ENCODE measurements at regions not wholly inside any gene's neighbourhood (a gene's known extent, or its start where the extent isn't known, plus 50 kb on each side); places are given as distances from the start of the nearest gene placed in this dataset.

DNA sequence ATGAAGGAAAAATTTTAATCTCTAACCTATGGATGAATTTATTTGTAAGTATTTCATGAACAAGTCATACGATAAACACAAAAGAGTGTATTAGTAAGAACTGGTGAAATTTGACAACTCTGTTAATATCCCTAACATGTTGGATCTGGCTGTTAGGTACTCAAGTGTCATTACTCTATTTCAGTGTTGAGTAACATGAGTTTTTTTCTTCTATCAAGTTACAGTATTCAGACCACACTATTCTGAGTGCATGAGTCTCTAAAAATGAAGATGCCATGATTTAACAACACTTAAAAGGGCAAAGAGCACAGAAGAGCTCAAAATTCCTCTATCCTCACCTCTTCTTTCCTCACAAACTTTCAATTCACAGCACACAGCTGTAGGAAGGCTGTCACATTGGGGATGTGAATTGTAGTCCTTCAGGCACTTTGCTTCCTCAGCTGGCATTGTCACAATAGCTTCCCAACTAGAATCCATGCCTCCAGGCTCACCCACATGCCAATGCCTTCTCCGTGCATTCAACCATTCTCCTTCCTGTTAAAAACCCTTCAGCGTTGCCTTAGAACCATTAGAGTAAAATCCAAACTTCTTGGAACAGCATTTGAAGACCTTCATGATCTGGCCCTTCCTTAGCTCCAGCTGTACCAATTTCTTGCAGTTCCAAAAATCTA, 73.7 kb upstream of the DBX2 start:
- 78% methylated on average over 3 of the region's 3 CpGs for WGBS, 2 donors
- no peak for TF ChIP-seq POLR2A (IDR thresholded peaks at IDR 0.05)
- TF ChIP-seq, protein P1, sequence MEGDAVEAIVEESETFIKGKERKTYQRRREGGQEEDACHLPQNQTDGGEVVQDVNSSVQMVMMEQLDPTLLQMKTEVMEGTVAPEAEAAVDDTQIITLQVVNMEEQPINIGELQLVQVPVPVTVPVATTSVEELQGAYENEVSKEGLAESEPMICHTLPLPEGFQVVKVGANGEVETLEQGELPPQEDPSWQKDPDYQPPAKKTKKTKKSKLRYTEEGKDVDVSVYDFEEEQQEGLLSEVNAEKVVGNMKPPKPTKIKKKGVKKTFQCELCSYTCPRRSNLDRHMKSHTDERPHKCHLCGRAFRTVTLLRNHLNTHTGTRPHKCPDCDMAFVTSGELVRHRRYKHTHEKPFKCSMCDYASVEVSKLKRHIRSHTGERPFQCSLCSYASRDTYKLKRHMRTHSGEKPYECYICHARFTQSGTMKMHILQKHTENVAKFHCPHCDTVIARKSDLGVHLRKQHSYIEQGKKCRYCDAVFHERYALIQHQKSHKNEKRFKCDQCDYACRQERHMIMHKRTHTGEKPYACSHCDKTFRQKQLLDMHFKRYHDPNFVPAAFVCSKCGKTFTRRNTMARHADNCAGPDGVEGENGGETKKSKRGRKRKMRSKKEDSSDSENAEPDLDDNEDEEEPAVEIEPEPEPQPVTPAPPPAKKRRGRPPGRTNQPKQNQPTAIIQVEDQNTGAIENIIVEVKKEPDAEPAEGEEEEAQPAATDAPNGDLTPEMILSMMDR (IDR thresholded peaks at IDR 0.05) = no peak
- Histone ChIP-seq H3K36me3 (replicated peaks in 1 of 2; ENCODE audit: insufficient read depth in 1 of 2, low read depth in 2 of 2) (no peaks in the 10 kb centered on the region), H3K4me3 (no peak overlapping the region), H3K27me3 (no peaks in the 10 kb centered on the region), H3K27ac (no peak overlapping the region), H3K9me3 (no peaks in the 10 kb centered on the region), H3K4me1 (no peaks in the 10 kb centered on the region)
- intact Hi-C loops (cut with DNase I) = no loop called here
- DNase-seq (no peak), ATAC-seq (no peak)

DNA sequence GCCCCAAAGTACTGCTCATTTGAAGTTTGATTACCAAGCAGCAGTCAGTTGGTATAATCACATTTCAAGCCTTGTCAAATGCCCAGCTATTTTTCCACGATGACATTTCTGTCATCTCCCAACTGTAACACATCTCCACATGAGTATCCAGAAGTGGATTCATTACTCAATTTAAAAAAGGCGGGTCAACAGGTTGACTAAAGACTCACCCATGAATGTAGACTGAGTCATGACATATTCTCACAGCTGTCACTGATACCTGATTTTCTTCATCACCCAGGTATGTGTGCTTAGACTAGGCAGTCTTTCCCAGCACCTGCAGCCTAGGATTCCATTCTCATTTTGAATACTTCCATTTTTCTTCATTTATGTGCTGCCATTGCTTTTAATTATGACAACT, 75.1 kb upstream of the DBX2 start:
- intact Hi-C loops (cut with DNase I) = no loop called here
- WGBS, 2 donors = 66 to 72% methylated on average over 2 of the region's 2 CpGs
- H3K27ac ChIP-seq = no peak overlapping the region
- no peak for ATAC-seq
- no peak for DNase-seq
- TF ChIP-seq POLR2A (IDR thresholded peaks at IDR 0.05) = no peak
- TF ChIP-seq, protein P1 (IDR thresholded peaks at IDR 0.05) = no peak
- H3K4me3 ChIP-seq = no peak overlapping the region
- no peaks in the 10 kb centered on the region for H3K9me3 ChIP-seq
- H3K4me1 ChIP-seq = no peaks in the 10 kb centered on the region
- H3K27me3 ChIP-seq = no peaks in the 10 kb centered on the region
- no peaks in the 10 kb centered on the region for H3K36me3 ChIP-seq (replicated peaks in 1 of 2; ENCODE audit: insufficient read depth in 1 of 2, low read depth in 2 of 2)

DNA sequence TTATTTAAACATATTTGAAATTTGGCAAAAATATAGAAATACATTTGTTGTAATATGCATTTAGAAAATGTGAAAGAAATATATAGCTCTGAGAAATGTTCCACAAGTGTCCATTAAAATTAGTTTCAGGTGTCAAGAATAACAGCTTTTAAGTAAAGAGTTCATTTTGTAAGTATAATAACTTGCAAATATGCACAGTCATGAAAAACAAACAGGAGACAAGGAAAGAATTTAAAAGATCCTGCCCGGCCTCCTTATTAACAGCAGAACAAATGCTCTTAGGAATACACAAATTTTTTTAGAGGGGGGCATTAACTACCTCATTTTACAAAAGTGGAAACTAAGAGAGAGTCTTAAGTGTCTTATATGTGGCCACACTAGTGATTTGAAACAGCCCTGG, 77.7 kb upstream of the DBX2 start:
- H3K9me3 ChIP-seq = no peaks in the 10 kb centered on the region
- H3K4me1 ChIP-seq = no peaks in the 10 kb centered on the region
- 73 to 87% methylated on average over 1 of the region's 1 CpG for WGBS, 2 donors
- no peak overlapping the region for H3K4me3 ChIP-seq
- TF ChIP-seq, protein P1 (IDR thresholded peaks at IDR 0.05) = no peak
- no peak for TF ChIP-seq POLR2A (IDR thresholded peaks at IDR 0.05)
- ATAC-seq (no peak), DNase-seq (no peak)
- intact Hi-C loops (cut with DNase I) = no loop called here
- no peak overlapping the region for H3K27ac ChIP-seq
- H3K27me3 ChIP-seq = no peaks in the 10 kb centered on the region
- H3K36me3 ChIP-seq (replicated peaks in 1 of 2; ENCODE audit: insufficient read depth in 1 of 2, low read depth in 2 of 2) = no peaks in the 10 kb centered on the region

DNA sequence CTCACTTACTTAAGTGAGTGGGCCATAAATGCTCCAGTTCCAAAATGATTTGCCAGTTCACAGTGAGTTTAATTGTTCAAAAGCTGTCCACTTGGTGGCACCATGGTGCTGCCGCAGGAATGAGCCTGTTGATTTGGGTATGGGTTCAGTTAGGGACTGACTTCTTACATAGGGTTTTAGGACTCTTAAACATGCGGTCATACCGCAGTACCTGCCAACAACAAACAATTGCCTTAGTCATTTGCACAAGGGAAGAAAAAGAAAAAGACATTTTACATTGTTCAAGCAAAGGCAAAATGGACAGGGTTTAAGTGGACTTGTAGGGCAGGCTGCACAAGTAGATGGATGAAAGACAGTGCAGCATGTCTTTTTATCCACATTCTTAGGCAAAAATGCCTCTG, 80.0 kb upstream of the DBX2 start:
- intact Hi-C loops (cut with DNase I) = no loop called here
- Histone ChIP-seq H3K9me3 (no peaks in the 10 kb centered on the region), H3K4me3 (no peak overlapping the region), H3K4me1 (no peaks in the 10 kb centered on the region), H3K36me3 (replicated peaks in 1 of 2; ENCODE audit: insufficient read depth in 1 of 2, low read depth in 2 of 2) (no peaks in the 10 kb centered on the region), H3K27ac (no peak overlapping the region), H3K27me3 (no peaks in the 10 kb centered on the region)
- 7 to 8% methylated on average over 3 of the region's 3 CpGs for whole genome bisulfite sequencing, 2 donors
- TF ChIP-seq, protein P1 (IDR thresholded peaks at IDR 0.05) = peak in 6 of 7 experiments; percentile 27 to 60 (median 49)
- TF ChIP-seq POLR2A (IDR thresholded peaks at IDR 0.05) = no peak
- DNase-seq (peak; percentile 16 to 34 (median 30)), ATAC-seq (peak; percentile 50)

DNA sequence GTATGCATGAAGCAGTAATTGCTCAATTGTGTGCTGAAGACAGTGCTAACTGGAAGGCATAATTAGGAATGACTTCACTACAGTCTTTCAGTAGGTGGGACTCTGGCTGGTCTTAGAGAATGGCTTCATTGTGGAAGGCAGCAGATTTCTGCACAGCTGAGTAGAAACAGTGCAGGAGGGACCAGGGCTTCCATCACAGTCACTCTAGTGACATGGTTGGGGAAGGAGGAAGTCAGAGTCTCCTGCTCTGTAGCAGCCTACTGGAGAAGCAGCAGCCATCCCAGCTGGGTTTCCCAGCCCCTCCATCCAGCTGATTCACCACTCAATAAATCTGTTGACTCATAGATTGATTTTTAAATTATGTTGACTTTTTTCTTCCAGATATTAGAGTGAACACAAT, 80.6 kb upstream of the DBX2 start:
- Histone ChIP-seq H3K27ac (no peak overlapping the region), H3K27me3 (no peaks in the 10 kb centered on the region), H3K9me3 (no peaks in the 10 kb centered on the region), H3K4me3 (no peak overlapping the region), H3K4me1 (no peaks in the 10 kb centered on the region), H3K36me3 (replicated peaks in 1 of 2; ENCODE audit: insufficient read depth in 1 of 2, low read depth in 2 of 2) (no peaks in the 10 kb centered on the region)
- no peak for TF ChIP-seq POLR2A (IDR thresholded peaks at IDR 0.05)
- DNase-seq = no peak
- no peak for ATAC-seq
- intact Hi-C loops (cut with DNase I) = no loop called here

All from body of pancreas (tissue), 4 donors.